ENCODE measurements at regions not wholly inside any gene's neighbourhood (a gene's known extent, or its start where the extent isn't known, plus 50 kb on each side); places are given as distances from the start of the nearest gene placed in this dataset.

DNA sequence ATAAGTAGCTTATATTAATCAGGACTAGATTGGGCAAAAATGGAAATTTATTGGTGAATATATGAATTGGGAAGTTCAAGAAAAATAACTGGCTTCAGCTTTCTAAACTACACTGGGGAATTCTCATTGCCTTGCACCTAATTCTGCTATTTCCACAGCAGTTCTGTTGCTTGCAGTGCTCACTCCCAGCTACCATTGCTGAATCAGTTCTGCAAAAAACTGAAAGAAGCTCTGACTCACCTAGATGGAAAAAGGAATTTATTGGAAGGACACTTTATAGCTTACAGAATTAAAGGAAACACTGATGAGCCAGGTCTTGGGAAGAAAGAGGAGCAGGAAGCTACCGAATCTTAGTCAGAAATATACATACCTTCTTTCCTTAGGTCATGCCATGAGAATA is 60.3 kb upstream of the ACVR1 start (continued):
- TF ChIP-seq MAX (IDR thresholded peaks at IDR 0.05) (no peak), SP1 (IDR thresholded peaks at IDR 0.05; ENCODE audit: low read depth, low read length) (no peak), BACH1 (IDR thresholded peaks at IDR 0.05; ENCODE audit: low read length) (no peak)

Data from H1 (cell line).